ENCODE measurements at regions not wholly inside any gene's neighbourhood (a gene's known extent, or its start where the extent isn't known, plus 50 kb on each side); places are given as distances from the start of the nearest gene placed in this dataset.

DNA sequence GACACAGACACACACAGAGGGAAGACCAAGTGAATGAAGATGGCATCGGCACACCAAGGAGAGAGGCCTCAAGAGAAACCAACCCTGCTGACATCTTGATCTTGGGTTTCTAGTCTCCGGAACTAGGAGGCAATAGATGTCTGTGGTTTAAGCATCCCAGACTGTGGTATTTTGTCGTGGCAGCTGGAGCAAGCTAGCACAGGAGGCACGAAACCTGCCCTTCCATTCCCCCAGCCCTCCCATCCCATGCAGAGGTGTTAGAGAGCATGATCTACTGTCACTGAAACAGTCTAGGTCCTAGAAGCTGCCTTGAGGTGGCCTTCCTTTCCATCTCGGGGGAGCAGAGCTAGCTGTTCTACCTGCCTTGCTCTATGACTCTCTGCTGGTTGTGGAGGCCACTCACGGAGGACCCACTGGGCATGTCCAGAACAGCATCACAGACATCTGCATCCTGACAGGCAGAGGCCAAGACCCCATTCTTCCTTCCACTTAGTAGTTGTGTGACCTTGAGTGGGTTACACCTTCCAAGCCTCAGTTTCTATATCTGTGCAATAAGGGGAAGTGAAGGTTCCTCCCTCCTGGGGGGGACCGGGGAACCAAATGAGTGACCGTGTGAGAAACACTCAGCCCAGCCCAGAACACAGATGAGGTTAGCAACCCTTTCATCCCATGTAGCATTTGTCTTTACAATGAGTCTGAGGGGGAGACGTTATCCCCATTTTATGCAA lies 134.3 kb upstream of the BOD1 start:
- H3K27ac ChIP-seq, result no peak overlapping the region
- TF ChIP-seq, protein P1, sequence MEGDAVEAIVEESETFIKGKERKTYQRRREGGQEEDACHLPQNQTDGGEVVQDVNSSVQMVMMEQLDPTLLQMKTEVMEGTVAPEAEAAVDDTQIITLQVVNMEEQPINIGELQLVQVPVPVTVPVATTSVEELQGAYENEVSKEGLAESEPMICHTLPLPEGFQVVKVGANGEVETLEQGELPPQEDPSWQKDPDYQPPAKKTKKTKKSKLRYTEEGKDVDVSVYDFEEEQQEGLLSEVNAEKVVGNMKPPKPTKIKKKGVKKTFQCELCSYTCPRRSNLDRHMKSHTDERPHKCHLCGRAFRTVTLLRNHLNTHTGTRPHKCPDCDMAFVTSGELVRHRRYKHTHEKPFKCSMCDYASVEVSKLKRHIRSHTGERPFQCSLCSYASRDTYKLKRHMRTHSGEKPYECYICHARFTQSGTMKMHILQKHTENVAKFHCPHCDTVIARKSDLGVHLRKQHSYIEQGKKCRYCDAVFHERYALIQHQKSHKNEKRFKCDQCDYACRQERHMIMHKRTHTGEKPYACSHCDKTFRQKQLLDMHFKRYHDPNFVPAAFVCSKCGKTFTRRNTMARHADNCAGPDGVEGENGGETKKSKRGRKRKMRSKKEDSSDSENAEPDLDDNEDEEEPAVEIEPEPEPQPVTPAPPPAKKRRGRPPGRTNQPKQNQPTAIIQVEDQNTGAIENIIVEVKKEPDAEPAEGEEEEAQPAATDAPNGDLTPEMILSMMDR (IDR thresholded peaks at IDR 0.05), result no peak
- TF ChIP-seq ZFX (IDR thresholded peaks at IDR 0.05; ENCODE audit: borderline replicate concordance), result no peak

DNA sequence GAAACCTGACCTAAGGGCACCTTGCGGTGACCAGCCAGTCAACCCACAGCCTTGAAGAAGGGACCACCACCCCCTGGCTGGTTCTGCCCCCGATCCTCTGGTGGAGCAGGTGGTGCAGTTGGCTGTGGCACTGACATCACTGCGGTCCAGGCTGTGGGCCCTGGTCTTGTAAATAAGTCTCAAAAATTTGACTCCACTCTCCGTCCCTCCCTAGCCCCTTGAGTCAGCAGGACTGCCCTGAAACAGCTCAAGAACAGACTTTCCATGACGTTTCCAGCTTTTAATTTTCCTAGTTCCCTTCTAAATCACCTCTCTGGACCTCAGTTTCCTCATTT lies 134.8 kb upstream of the BOD1 start:
- no peak overlapping the region for H3K27ac ChIP-seq
- TF ChIP-seq, protein P1 (IDR thresholded peaks at IDR 0.05), result no peak
- no peak for TF ChIP-seq ZFX (IDR thresholded peaks at IDR 0.05; ENCODE audit: borderline replicate concordance)

DNA sequence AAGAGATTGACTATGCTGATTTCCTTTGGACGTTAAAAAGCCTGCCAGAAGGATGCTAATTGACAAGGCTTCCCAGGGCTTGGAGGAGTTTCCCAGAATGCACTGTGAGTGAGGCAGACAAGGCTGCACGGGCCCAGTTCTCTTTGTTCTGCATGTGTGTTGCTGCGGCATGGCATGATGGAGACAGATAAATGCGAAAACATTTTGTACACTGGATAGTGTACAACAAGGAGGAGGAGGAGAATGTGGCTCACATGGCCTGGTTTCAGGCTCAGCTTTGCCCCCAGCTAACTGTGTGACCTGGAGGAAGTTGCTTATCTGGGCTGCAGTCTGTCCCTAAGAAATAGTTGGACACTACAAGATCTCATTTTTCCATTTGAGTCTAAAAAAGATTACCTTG lies 135.5 kb upstream of the CPEB4 start:
- no peak overlapping the region for H3K27ac ChIP-seq
- no peak for TF ChIP-seq ZFX (IDR thresholded peaks at IDR 0.05; ENCODE audit: borderline replicate concordance)
- TF ChIP-seq, protein P1 (IDR thresholded peaks at IDR 0.05), result no peak

DNA sequence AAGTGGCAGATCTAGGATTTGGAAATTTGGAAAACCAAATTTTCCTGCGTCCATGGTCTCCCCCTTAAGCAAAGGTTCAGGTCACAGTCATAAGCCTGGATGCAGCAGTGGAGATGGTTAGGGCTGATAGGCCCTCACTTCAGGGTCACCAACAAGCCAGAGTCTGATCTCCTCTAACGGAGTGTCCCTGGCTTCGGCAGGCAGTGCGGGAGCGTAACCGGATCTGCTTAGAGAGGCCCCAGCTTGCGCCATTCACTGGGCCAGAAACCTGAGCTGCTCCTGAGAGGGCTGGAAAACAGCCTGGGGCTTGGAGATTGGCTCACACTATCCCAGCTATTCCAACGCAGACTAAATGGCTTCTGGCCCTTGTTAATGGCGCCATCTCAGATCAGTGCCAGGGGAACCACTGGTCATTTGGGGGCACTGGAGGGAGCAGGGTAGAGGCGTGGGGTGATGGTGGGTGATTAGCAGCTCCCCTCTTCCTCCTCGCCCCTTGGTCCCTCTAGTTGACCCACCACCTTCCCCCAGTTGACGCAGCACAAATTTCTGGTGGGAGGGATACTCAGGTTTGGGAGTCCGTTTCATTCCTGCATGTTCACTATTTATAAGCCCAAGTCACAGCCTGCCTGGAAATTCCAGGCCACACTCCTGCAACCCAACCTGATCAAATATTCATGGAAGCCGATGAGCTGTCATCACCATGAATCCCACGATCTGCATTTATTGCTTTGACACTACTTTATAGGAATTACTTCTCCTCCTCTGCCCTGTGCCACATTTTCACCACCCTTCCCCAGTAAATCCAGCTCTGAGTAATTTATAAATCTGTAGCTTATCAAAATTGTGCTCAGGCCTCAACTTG lies 134.6 kb upstream of the CPEB4 start:
- no peak overlapping the region for H3K27ac ChIP-seq

DNA sequence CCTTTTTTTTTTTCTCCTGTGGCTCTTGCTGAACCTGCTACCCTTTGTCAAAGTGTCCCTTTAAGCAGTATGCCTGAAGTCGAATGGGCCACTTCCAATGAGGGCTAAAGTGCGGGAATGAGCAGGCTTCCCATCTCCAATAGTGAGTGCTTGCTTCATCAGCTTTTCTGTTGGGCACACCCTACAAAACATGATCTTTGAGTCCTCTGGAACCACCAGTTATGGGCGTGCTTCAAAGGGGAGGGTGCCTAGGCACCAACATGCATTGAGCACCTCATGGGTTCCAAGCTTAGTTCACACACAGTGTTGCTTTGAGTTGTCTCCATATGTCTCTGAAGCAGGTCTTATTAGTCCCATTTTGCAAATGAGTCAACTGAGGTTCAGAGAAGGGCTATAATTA lies 132.8 kb upstream of the CPEB4 start:
- H3K27ac ChIP-seq, result no peak overlapping the region
- no peak for TF ChIP-seq ZFX (IDR thresholded peaks at IDR 0.05; ENCODE audit: borderline replicate concordance)
- TF ChIP-seq, protein P1 (IDR thresholded peaks at IDR 0.05), result no peak

More for the DNA sequence above, 134.6 kb upstream of the CPEB4 start:
- TF ChIP-seq ZFX (IDR thresholded peaks at IDR 0.05; ENCODE audit: borderline replicate concordance), result no peak
- TF ChIP-seq, protein P1 (IDR thresholded peaks at IDR 0.05), result no peak

DNA sequence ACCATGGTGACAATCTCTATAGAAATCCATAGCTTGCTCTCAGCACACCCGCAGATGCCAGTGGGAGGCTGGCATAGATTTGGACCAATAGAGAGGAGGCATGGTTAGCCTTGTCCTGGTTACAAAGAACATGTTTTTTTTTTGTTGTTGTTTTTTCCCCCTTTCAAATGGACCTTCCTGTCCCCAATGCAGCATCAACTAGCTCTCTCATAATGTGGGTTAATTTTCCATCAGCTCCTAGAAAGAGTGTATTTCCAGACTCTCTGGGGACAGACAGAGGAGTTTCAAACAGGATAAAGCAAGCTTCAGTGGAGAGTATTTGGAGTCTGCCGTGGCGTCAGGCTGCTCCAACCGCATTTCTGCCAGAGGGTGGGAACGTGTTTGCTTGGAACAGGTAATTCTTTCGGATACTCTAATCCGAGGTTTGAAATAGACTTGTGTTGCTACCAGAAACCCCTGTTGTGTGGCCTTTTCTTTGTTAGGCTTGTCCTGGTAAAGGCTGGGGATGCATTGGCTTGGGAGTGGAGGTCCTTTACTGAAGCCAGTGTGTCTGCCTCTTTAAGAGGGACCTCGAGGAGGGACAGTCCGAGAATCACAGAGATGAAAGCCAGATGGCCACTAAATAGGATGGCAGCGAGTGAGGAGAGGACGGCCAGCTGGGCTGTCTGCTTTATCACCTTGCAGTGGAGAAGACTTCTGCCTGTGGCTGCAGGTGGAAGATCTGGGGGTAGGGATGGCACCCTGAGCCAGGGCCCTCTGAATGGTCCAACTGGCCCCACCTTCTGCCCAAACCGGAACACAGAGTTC lies 130.5 kb upstream of the CPEB4 start:
- no peak overlapping the region for H3K27ac ChIP-seq
- TF ChIP-seq ZFX (IDR thresholded peaks at IDR 0.05; ENCODE audit: borderline replicate concordance), result no peak
- TF ChIP-seq, protein P1 (IDR thresholded peaks at IDR 0.05), result no peak
